Adrenal gland (tissue), 5 donors: ENCODE measurements at regions not wholly inside any gene's neighbourhood (a gene's known extent, or its start where the extent isn't known, plus 50 kb on each side); places are given as distances from the start of the nearest gene placed in this dataset.

ENCODE experiments used
- POLR2A ChIP-seq, 2 donors: fragments of 450-650 bp; IDR thresholded peaks; one replicate each; pipeline ENCODE4 v1.6.1; 2017; ENCODE audit warnings: antibody characterized with exemption in 2 of 2, mild to moderate bottlenecking in 2 of 2, moderate library complexity in 1 of 2
- TF ChIP-seq, protein P1 (sequence below), 6 experiments: fragments of 450-650 bp in 4 of 6; fragments of 200-600 bp in 2 of 6; sonication (generic) in 1 of 6; IDR thresholded peaks; 1 replicate in 5 of 6; 2 replicates in 1 of 6; pipeline versions ENCODE4 v1.5.1 to v1.8.0; 2016 to 2021; ENCODE audit warnings: antibody characterized with exemption in 6 of 6, mild to moderate bottlenecking in 2 of 6, moderate library complexity in 1 of 6
- donor health status: DM: no; HTN: no; CAD: no.

DNA sequence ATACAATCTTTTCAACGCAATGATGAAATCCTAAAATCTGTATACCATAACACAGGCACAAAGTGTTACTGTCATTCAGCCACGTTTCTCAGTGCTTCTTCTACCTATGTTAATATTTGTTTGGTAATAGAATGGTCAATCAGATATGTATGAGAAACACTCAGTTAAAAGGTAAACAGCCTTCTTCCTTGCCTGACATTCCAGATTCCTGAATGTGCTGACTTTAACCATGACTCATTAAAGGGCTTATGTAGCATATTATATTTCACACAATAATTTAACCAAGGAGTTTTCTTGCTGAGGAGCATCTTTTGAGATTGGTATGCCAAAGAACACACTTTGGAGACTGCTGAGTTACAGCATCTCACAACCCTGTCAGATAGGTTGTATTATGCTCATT lies 187.6 kb downstream of the CETN3 start:
- TF ChIP-seq, protein P1, sequence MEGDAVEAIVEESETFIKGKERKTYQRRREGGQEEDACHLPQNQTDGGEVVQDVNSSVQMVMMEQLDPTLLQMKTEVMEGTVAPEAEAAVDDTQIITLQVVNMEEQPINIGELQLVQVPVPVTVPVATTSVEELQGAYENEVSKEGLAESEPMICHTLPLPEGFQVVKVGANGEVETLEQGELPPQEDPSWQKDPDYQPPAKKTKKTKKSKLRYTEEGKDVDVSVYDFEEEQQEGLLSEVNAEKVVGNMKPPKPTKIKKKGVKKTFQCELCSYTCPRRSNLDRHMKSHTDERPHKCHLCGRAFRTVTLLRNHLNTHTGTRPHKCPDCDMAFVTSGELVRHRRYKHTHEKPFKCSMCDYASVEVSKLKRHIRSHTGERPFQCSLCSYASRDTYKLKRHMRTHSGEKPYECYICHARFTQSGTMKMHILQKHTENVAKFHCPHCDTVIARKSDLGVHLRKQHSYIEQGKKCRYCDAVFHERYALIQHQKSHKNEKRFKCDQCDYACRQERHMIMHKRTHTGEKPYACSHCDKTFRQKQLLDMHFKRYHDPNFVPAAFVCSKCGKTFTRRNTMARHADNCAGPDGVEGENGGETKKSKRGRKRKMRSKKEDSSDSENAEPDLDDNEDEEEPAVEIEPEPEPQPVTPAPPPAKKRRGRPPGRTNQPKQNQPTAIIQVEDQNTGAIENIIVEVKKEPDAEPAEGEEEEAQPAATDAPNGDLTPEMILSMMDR (IDR thresholded peaks at IDR 0.05): no peak
- no peak for TF ChIP-seq POLR2A (IDR thresholded peaks at IDR 0.05)
